ENCODE measurements at regions not wholly inside any gene's neighbourhood (a gene's known extent, or its start where the extent isn't known, plus 50 kb on each side); places are given as distances from the start of the nearest gene placed in this dataset.

GRCh38 chr2:7704296-7704865 is 787.2 kb downstream of the RNF144A start:
- Histone ChIP-seq H3K27me3 (ENCODE audit: control insufficient read depth in 2 of 2, insufficient read depth in 2 of 2, low read length in 2 of 2) (no peaks in the 10 kb centered on the region), H2AFZ (ENCODE audit: insufficient read depth, low read depth, low read length, poor library complexity, severe bottlenecking) (no peak overlapping the region), H3K27ac (ENCODE audit: low read depth in 1 of 2, low read length in 2 of 2) (no peak overlapping the region), H3K9me3 (replicated peaks in 1 of 2; ENCODE audit: control insufficient read depth in 1 of 2, insufficient read depth in 1 of 2, low read length in 2 of 2) (no peaks in the 10 kb centered on the region), H3K4me3 (replicated peaks in 1 of 3; ENCODE audit: low read depth in 2 of 3, low read length in 3 of 3) (no peak overlapping the region), H3K79me2 (ENCODE audit: insufficient read depth, low read length) (no peaks in the 10 kb centered on the region), H3K4me1 (ENCODE audit: control insufficient read depth in 1 of 2, insufficient read depth in 2 of 2, low read length in 2 of 2) (no peaks in the 10 kb centered on the region), H4K20me1 (ENCODE audit: insufficient read depth, low read length) (no peaks in the 10 kb centered on the region), H3K36me3 (replicated peaks in 1 of 2; ENCODE audit: control insufficient read depth in 1 of 2, insufficient read depth in 2 of 2, low read length in 2 of 2) (no peaks in the 10 kb centered on the region), H3K9ac (ENCODE audit: insufficient read depth, low read length, poor library complexity, severe bottlenecking) (no peak overlapping the region), H3K4me2 (replicated peaks; ENCODE audit: extremely low read depth, low read length, poor library complexity, severe bottlenecking) (no peak overlapping the region)
- intact Hi-C loops (cut with micrococcal nuclease) = no loop called here
- TF ChIP-seq CTCF (IDR thresholded peaks at IDR 0.05) = no peak
- Mint-ChIP-seq H3K9me3 (peaks cover 0 to 5% (median 0%) of the 10 kb centered on the region in 7 donors), H3K4me3 (no peak overlapping the region), H3K27ac (no peak overlapping the region), H3K36me3 (no peaks in the 10 kb centered on the region), H3K27me3 (ENCODE audit: low read depth in 3 of 3) (peaks cover 0 to 2% (median 0%) of the 10 kb centered on the region in 3 donors), H3K4me1 (no peaks in the 10 kb centered on the region)
- DNase-seq = no peak
- WGBS (ENCODE audit: insufficient coverage) = 100% methylated on average over 1 of the region's 6 CpGs

- intact Hi-C loops (cut with micrococcal nuclease) = no loop called here
- no peak overlapping the region for H3K4me2 ChIP-seq (replicated peaks; ENCODE audit: extremely low read depth, low read length, poor library complexity, severe bottlenecking)
- H3K36me3 ChIP-seq (replicated peaks in 1 of 2; ENCODE audit: control insufficient read depth in 1 of 2, insufficient read depth in 2 of 2, low read length in 2 of 2) = no peaks in the 10 kb centered on the region
- DNase-seq = no peak
- H3K27me3 ChIP-seq (ENCODE audit: control insufficient read depth in 2 of 2, insufficient read depth in 2 of 2, low read length in 2 of 2) = no peaks in the 10 kb centered on the region
- WGBS (ENCODE audit: insufficient coverage) = no CpG with 5 or more reads among the region's 2 CpGs
- H3K4me3 ChIP-seq (replicated peaks in 1 of 3; ENCODE audit: low read depth in 2 of 3, low read length in 3 of 3) = no peak overlapping the region
- H3K9me3 Mint-ChIP-seq = peaks cover 0 to 3% (median 0%) of the 10 kb centered on the region in 7 donors
- no peaks in the 10 kb centered on the region for H3K36me3 Mint-ChIP-seq
- no peak overlapping the region for H3K9ac ChIP-seq (ENCODE audit: insufficient read depth, low read length, poor library complexity, severe bottlenecking)
- H3K27ac Mint-ChIP-seq = no peak overlapping the region
- no peaks in the 10 kb centered on the region for H3K9me3 ChIP-seq (replicated peaks in 1 of 2; ENCODE audit: control insufficient read depth in 1 of 2, insufficient read depth in 1 of 2, low read length in 2 of 2)
- H4K20me1 ChIP-seq (ENCODE audit: insufficient read depth, low read length) = no peaks in the 10 kb centered on the region
- TF ChIP-seq CTCF (IDR thresholded peaks at IDR 0.05) = no peak
- H3K27ac ChIP-seq (ENCODE audit: low read depth in 1 of 2, low read length in 2 of 2) = no peak overlapping the region
- H3K4me1 ChIP-seq (ENCODE audit: control insufficient read depth in 1 of 2, insufficient read depth in 2 of 2, low read length in 2 of 2) = no peaks in the 10 kb centered on the region
- no peak overlapping the region for H2AFZ ChIP-seq (ENCODE audit: insufficient read depth, low read depth, low read length, poor library complexity, severe bottlenecking)
- H3K4me3 Mint-ChIP-seq = no peak overlapping the region
- H3K27me3 Mint-ChIP-seq (ENCODE audit: low read depth in 3 of 3) = peaks cover 0 to 5% (median 0%) of the 10 kb centered on the region in 3 donors
- H3K79me2 ChIP-seq (ENCODE audit: insufficient read depth, low read length) = no peaks in the 10 kb centered on the region
- no peaks in the 10 kb centered on the region for H3K4me1 Mint-ChIP-seq
These were observed 789.6 kb downstream of the RNF144A start for GRCh38 chr2:7706791-7707190.

Data from CD14-positive monocyte (primary cell).